PC-9 (cell line): ENCODE measurements at regions not wholly inside any gene's neighbourhood (a gene's known extent, or its start where the extent isn't known, plus 50 kb on each side); places are given as distances from the start of the nearest gene placed in this dataset.

ENCODE experiments used
- BruUV-seq: library from RNA; stranded (reverse); fragments of 400-500 nt; replicated peaks from 2 replicates; lab custom pipeline; 2021; lab: Mats Ljungman, UMichigan
- CTCF ChIA-PET: fragments of 300-600 bp; sonication (Branson Sonifier 250); formaldehyde crosslinking; loops from one replicate; lab custom pipeline; 2022; ENCODE audit warnings: antibody characterized with exemption; lab: Charles Lee
- POLR2A ChIA-PET: fragments of 300-600 bp; sonication (Branson Sonifier 250); formaldehyde crosslinking; loops from one replicate; lab custom pipeline; 2022; ENCODE audit warnings: antibody characterized with exemption; ENCODE audit not compliant: unreplicated experiment; lab: Charles Lee
- DNase-seq, 2 experiments: peaks; one replicate each; pipeline versions ENCODE4 v3.0.0 to v3.0.0-alpha.2; 2015 to 2022; ENCODE audit warnings: mixed read lengths in 1 of 2
- H2AFZ ChIP-seq: fragments of 200-600 bp; sonication (generic); 2 replicates; pipeline ENCODE4 v1.8.1; 2017; ENCODE audit warnings: antibody characterized with exemption
- H3F3A ChIP-seq: fragments of 200-600 bp; sonication (generic); 2 replicates; pipeline ENCODE4 v1.8.1; 2017; ENCODE audit warnings: antibody characterized with exemption, mild to moderate bottlenecking, low read depth; ENCODE audit not compliant: insufficient read depth
- H3K27ac ChIP-seq: fragments of 200-600 bp; sonication (generic); 2 replicates; pipeline ENCODE4 v1.6.1; 2016; ENCODE audit warnings: mixed run types
- H3K27me3 ChIP-seq: fragments of 200-600 bp; sonication (generic); 2 replicates; pipeline ENCODE4 v1.6.1; 2016; ENCODE audit warnings: low read depth, mixed run types; ENCODE audit not compliant: insufficient read depth
- H3K36me3 ChIP-seq: fragments of 200-600 bp; sonication (generic); 2 replicates; pipeline ENCODE4 v1.6.1; 2016; ENCODE audit warnings: low read depth, mixed run types
- H3K4me1 ChIP-seq: fragments of 200-600 bp; sonication (generic); replicated peaks from 2 replicates; pipeline ENCODE4 v1.6.1; 2016; ENCODE audit warnings: mixed run types; ENCODE audit not compliant: insufficient read depth
- H3K4me2 ChIP-seq: fragments of 200-600 bp; sonication (generic); 2 replicates; pipeline ENCODE4 v1.6.1; 2017; ENCODE audit warnings: mixed run types
- H3K4me3 ChIP-seq: fragments of 200-600 bp; sonication (generic); 2 replicates; pipeline ENCODE4 v1.6.1; 2016; ENCODE audit warnings: mixed run types
- H3K79me2 ChIP-seq: fragments of 200-600 bp; sonication (generic); 2 replicates; pipeline ENCODE4 v1.6.1; 2017; ENCODE audit warnings: low read depth, mixed run types
- H3K9me2 ChIP-seq: fragments of 200-600 bp; sonication (generic); 2 replicates; pipeline ENCODE4 v1.8.1; 2017; ENCODE audit warnings: mild to moderate bottlenecking; ENCODE audit not compliant: insufficient read depth
- H3K9me3 ChIP-seq: fragments of 200-600 bp; sonication (generic); 2 replicates; pipeline ENCODE4 v1.8.1; 2016; ENCODE audit warnings: low read depth; ENCODE audit not compliant: insufficient read depth
- H4K20me1 ChIP-seq: fragments of 200-600 bp; sonication (generic); 2 replicates; pipeline ENCODE4 v1.8.1; 2017; ENCODE audit not compliant: insufficient read depth
- EZH2 ChIP-seq: fragments of 200-600 bp; sonication (generic); IDR thresholded peaks from 2 replicates; pipeline ENCODE4 v1.8.0; 2017; ENCODE audit warnings: antibody characterized with exemption, low read depth
- intact Hi-C: fragments of 100-400 bp; cut with micrococcal nuclease; formaldehyde crosslinking; loops from one replicate; pipeline ENCODE4 v1.10.0; 2022; ENCODE audit not compliant: unreplicated experiment
- TF ChIP-seq, protein P1 (sequence below): fragments of 200-600 bp; sonication (generic); conservative IDR thresholded peaks from 2 replicates; pipeline ENCODE4 v1.6.1; 2017; ENCODE audit warnings: mixed run types, antibody characterized with exemption, mild to moderate bottlenecking, moderate library complexity

DNA sequence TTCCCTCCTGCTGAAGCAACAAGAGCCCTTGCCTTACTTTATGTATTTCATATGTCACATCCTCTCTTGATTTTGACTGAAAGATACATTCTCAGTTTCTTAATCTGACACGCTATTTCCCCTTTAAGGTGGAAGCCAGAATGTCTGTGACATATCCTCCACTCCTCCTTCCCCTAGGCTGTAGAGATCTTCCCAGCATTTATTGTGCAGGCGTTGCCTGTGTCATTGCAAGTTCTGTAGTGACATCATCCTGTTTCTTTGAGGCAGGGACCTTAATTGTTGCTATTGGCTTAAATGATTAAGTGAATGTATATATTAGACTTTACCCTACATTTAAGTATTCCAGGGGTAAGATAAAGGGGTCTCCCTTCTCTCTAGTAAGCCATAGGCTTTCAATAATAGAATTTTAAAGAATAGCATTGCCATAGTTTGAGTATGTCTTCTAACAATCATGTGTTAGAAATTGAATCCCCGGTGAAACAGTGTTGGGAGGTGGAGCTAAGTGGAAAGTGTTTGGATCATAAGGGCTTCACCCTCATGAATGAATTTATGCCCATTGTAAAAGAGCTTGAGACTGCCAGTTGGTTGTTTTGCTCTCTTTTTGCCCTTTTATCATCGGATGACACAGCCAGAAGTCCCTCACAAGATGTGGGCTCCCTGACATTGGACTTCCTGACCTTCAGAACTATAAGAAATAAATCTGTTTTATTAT is 189.5 kb upstream of the CDC14C start:
- Histone ChIP-seq H3K36me3 (no peaks in the 10 kb centered on the region), H3K9me3 (no peaks in the 10 kb centered on the region), H3K27ac (no peak overlapping the region), H3K9me2 (no peaks in the 10 kb centered on the region), H3K27me3 (no peaks in the 10 kb centered on the region), H2AFZ (no peak overlapping the region), H4K20me1 (no peaks in the 10 kb centered on the region), H3K4me1 (no peaks in the 10 kb centered on the region), H3K79me2 (no peaks in the 10 kb centered on the region), H3K4me3 (no peak overlapping the region), H3K4me2 (no peak overlapping the region), H3F3A (no peaks in the 10 kb centered on the region)
- no peak for TF ChIP-seq EZH2
- TF ChIP-seq, protein P1, sequence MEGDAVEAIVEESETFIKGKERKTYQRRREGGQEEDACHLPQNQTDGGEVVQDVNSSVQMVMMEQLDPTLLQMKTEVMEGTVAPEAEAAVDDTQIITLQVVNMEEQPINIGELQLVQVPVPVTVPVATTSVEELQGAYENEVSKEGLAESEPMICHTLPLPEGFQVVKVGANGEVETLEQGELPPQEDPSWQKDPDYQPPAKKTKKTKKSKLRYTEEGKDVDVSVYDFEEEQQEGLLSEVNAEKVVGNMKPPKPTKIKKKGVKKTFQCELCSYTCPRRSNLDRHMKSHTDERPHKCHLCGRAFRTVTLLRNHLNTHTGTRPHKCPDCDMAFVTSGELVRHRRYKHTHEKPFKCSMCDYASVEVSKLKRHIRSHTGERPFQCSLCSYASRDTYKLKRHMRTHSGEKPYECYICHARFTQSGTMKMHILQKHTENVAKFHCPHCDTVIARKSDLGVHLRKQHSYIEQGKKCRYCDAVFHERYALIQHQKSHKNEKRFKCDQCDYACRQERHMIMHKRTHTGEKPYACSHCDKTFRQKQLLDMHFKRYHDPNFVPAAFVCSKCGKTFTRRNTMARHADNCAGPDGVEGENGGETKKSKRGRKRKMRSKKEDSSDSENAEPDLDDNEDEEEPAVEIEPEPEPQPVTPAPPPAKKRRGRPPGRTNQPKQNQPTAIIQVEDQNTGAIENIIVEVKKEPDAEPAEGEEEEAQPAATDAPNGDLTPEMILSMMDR = no peak
- intact Hi-C loops = no loop called here
- BruUV-seq = no TSS peak
- CTCF ChIA-PET = no interaction called here
- DNase-seq = no peak
- POLR2A ChIA-PET = interaction anchor here (0.6 kb wide), 1 partner anchor 66 kb away, joined by 5 read pairs; no protein-coding TSS in a partner anchor

DNA sequence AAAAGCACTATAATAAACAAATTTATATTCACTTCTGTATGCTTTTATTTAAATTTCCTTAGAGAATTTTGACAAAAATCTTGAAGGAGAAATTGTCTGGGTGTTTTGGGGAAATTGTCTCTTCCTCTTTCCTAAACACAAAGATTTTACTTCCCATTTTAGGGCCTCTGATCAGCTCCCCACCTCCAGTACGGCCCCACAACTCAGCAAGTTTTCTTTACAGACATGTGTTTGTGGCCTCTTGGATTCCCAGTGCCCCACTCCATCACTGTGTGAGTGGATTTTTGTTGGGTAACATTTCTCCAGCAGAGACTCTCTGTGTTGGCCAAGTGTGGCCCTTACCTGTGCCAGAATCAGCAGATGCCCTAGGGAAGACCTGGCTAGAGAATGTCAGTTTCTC is 182.8 kb upstream of the CDC14C start:
- no TSS peak for BruUV-seq
- H3K9me3 ChIP-seq = no peaks in the 10 kb centered on the region
- H3K27me3 ChIP-seq = no peaks in the 10 kb centered on the region
- no peak overlapping the region for H3K4me3 ChIP-seq
- H2AFZ ChIP-seq = no peak overlapping the region
- no peaks in the 10 kb centered on the region for H3F3A ChIP-seq
- intact Hi-C loops = no loop called here
- H3K4me1 ChIP-seq = no peaks in the 10 kb centered on the region
- TF ChIP-seq, protein P1 = no peak
- no peaks in the 10 kb centered on the region for H3K79me2 ChIP-seq
- DNase-seq = no peak
- H3K4me2 ChIP-seq = no peak overlapping the region
- POLR2A ChIA-PET = no interaction called here
- H3K27ac ChIP-seq = no peak overlapping the region
- CTCF ChIA-PET = no interaction called here
- H4K20me1 ChIP-seq = no peaks in the 10 kb centered on the region
- H3K36me3 ChIP-seq = no peaks in the 10 kb centered on the region
- no peaks in the 10 kb centered on the region for H3K9me2 ChIP-seq

DNA sequence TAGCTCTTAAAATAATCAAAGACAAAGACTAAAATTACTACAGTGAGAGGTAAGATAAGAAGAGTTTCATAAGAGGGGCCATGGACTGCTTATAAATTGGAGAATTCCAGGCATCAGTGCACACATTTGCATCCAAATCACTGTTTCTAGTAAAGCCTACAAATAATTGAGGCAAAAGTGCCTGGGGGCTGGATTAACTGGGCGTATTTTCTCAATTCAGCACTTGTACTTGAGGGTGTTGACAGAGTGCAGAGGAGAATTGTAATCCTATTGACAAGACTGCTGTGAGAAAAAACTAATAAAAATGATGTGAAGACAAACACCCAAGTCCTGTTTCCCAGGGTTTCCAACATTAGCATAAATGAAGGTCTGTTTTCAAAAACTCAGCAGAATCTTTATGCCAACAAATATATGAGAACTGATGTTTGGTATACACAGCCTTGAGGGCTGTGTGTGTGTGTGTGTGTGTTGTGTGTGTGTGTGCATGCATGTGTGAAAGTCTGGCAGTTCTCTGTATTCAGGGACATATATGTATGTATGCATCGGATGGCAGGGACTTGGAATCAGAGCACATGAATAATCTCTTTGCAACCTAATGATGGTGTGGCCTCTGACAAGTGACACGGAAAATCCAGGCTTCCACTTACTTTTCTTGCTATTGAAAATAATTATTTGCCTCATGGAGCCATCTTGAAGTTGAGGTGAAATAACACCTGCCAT is 182.1 kb upstream of the CDC14C start:
- no peaks in the 10 kb centered on the region for H3K4me1 ChIP-seq
- ChIA-PET CTCF (no interaction called here), POLR2A (no interaction called here)
- intact Hi-C loops = no loop called here
- H2AFZ ChIP-seq = no peak overlapping the region
- H3K27me3 ChIP-seq = no peaks in the 10 kb centered on the region
- H3K27ac ChIP-seq = no peak overlapping the region
- no peaks in the 10 kb centered on the region for H3K9me2 ChIP-seq
- H3K4me3 ChIP-seq = no peak overlapping the region
- H3K9me3 ChIP-seq = no peaks in the 10 kb centered on the region
- no peaks in the 10 kb centered on the region for H3K79me2 ChIP-seq
- H3F3A ChIP-seq = no peaks in the 10 kb centered on the region
- no peaks in the 10 kb centered on the region for H3K36me3 ChIP-seq
- no peak overlapping the region for H3K4me2 ChIP-seq
- no peak for TF ChIP-seq EZH2
- TF ChIP-seq, protein P1 = no peak
- BruUV-seq = no TSS peak
- DNase-seq = no peak
- no peaks in the 10 kb centered on the region for H4K20me1 ChIP-seq
